GM12878 (cell line): ENCODE measurements at regions not wholly inside any gene's neighbourhood (a gene's known extent, or its start where the extent isn't known, plus 50 kb on each side); places are given as distances from the start of the nearest gene placed in this dataset.

Source experiments
- ATAC-seq: fragments of 200-7000 bp; cut with Tn5 transposase; 3 replicates; pipeline ENCODE4 v1.9.1; 2020; ENCODE audit warnings: mild to moderate bottlenecking, moderate library complexity
- BruUV-seq: library from RNA; stranded (reverse); fragments of 400-500 nt; replicated peaks from 2 replicates; lab custom pipeline; 2021; lab: Mats Ljungman, UMichigan
- CTCF ChIA-PET: fragments of 300-600 bp; sonication (Branson Sonifier 250); formaldehyde crosslinking; extraction: SDS; loops from one replicate; lab custom pipeline; 2021; ENCODE audit warnings: inconsistent platforms; lab: Yijun Ruan, JAX
- POLR2A ChIA-PET: fragments of 350-600 bp; formaldehyde crosslinking; extraction: SDS; loops from one replicate; lab custom pipeline; 2021; ENCODE audit warnings: inconsistent platforms; lab: Charles Lee
- RAD21 ChIA-PET: fragments of 300-600 bp; sonication (Branson Sonifier 250); formaldehyde crosslinking; loops from one replicate; lab custom pipeline; 2023; ENCODE audit warnings: antibody characterized with exemption; ENCODE audit not compliant: unreplicated experiment; lab: Charles Lee
- SMC1A ChIA-PET: fragments of 300-600 bp; sonication (Branson Sonifier 250); formaldehyde crosslinking; loops from one replicate; lab custom pipeline; 2023; ENCODE audit not compliant: unreplicated experiment, uncharacterized antibody; lab: Charles Lee
- DNase-seq: peaks from one replicate; pipeline ENCODE4 v3.0.0-alpha.2; 2011; ENCODE audit warnings: low read depth, low spot score
- FAIRE-seq: peaks from 3 replicates; lab custom pipeline; 2011; peaks lifted over from hg19 to GRCh38; lab: Jason Lieb, UNC
- H2AFZ ChIP-seq: 2 replicates; pipeline ENCODE4 v1.6.0; 2011; ENCODE audit warnings: low read depth, low read length, control low read depth; ENCODE audit not compliant: control insufficient read depth
- H3K27ac ChIP-seq: 2 replicates; pipeline ENCODE4 v1.5.1; 2011; ENCODE audit warnings: control low read depth; ENCODE audit not compliant: control insufficient read depth, insufficient read depth
- H3K27me3 ChIP-seq, 2 experiments: replicated peaks in 1 of 2; 2 replicates each; pipeline versions ENCODE4 v1.6.0 to v1.6.1; 2011; ENCODE audit warnings: low read length in 1 of 2; ENCODE audit not compliant: control insufficient read depth in 2 of 2, insufficient read depth in 2 of 2
- H3K36me3 ChIP-seq, 2 experiments: 2 replicates each; pipeline ENCODE4 v1.5.1; 2011; ENCODE audit warnings: low read length in 1 of 2; ENCODE audit not compliant: control insufficient read depth in 2 of 2, insufficient read depth in 2 of 2
- H3K4me1 ChIP-seq: 2 replicates; pipeline ENCODE4 v1.6.1; 2011; ENCODE audit warnings: mild to moderate bottlenecking, low read length, moderate library complexity, mixed read lengths; ENCODE audit not compliant: control insufficient read depth, insufficient read depth
- H3K4me2 ChIP-seq: 2 replicates; pipeline ENCODE4 v1.6.0; 2011; ENCODE audit warnings: control low read depth; ENCODE audit not compliant: control insufficient read depth, insufficient read depth
- H3K4me3 ChIP-seq: fragments of 200-600 bp; sonication (generic); 2 replicates; pipeline ENCODE4 v1.5.1; 2016
- H3K79me2 ChIP-seq: 2 replicates; pipeline ENCODE4 v1.6.0; 2011; ENCODE audit warnings: low read length; ENCODE audit not compliant: control insufficient read depth, insufficient read depth
- H3K9ac ChIP-seq: 2 replicates; pipeline ENCODE4 v1.8.0; 2011; ENCODE audit warnings: low read length, control low read depth, mixed read lengths; ENCODE audit not compliant: control insufficient read depth, insufficient read depth
- H3K9me3 ChIP-seq: replicated peaks from 3 replicates; pipeline ENCODE4 v1.5.1; 2011; ENCODE audit warnings: mild to moderate bottlenecking, low read length; ENCODE audit not compliant: control insufficient read depth, insufficient read depth
- H4K20me1 ChIP-seq: 2 replicates; pipeline ENCODE4 v1.6.0; 2011; ENCODE audit not compliant: control insufficient read depth, insufficient read depth
- DPF2 ChIP-seq: fragments of 450-650 bp; IDR thresholded peaks from 2 replicates; pipeline ENCODE4 v1.6.1; 2017; ENCODE audit warnings: mild to moderate bottlenecking
- ESRRA ChIP-seq: IDR thresholded peaks from 2 replicates; pipeline ENCODE4 v1.6.1; 2012; ENCODE audit warnings: mild to moderate bottlenecking, low read length, improper control_type of control experiment
- KDM1A ChIP-seq: fragments of 200-600 bp; sonication (generic); IDR thresholded peaks from 2 replicates; pipeline ENCODE4 v1.6.1; 2016; ENCODE audit warnings: borderline replicate concordance
- MTA2 ChIP-seq: fragments of 450-650 bp; IDR thresholded peaks from 2 replicates; pipeline ENCODE4 v1.6.1; 2016; ENCODE audit warnings: low read depth, mild to moderate bottlenecking, moderate library complexity
- NR2F1 ChIP-seq: fragments of 450-650 bp; conservative IDR thresholded peaks from 2 replicates; pipeline ENCODE4 v1.6.1; 2017; ENCODE audit warnings: mild to moderate bottlenecking
- NRF1 ChIP-seq: conservative IDR thresholded peaks from 2 replicates; pipeline ENCODE4 v1.6.1; 2011; ENCODE audit warnings: mild to moderate bottlenecking, low read depth, low read length, improper control_type of control experiment
- RB1 ChIP-seq: fragments of 450-650 bp; formaldehyde crosslinking; IDR thresholded peaks from 2 replicates; pipeline ENCODE4 v1.6.1; 2017; ENCODE audit warnings: mild to moderate bottlenecking, borderline replicate concordance
- SIX5 ChIP-seq: IDR thresholded peaks from 2 replicates; pipeline ENCODE4 v1.6.1; 2011; ENCODE audit warnings: mild to moderate bottlenecking, low read depth, low read length, moderate library complexity; ENCODE audit not compliant: severe bottlenecking
- TARDBP ChIP-seq: IDR thresholded peaks from 2 replicates; pipeline ENCODE4 v1.6.1; 2016; ENCODE audit warnings: borderline replicate concordance
- YY1 ChIP-seq: IDR thresholded peaks from 2 replicates; pipeline ENCODE4 v1.6.1; 2011; ENCODE audit warnings: low read depth, mild to moderate bottlenecking, low read length
- ZNF24 ChIP-seq: fragments of 450-650 bp; IDR thresholded peaks from 2 replicates; pipeline ENCODE4 v1.6.1; 2017; ENCODE audit warnings: antibody characterized with exemption, mild to moderate bottlenecking
- WGBS: methylation state at CpG from one replicate; pipeline ENCODE4 v1.1.6; 2016; ENCODE audit warnings: low lambda C conversion rate; ENCODE audit not compliant: insufficient replicate concordance, insufficient coverage; ENCODE audit errors: missing lambda C conversion rate; 5-methylcytosine and 5-hydroxymethylcytosine counted together
- in situ Hi-C: fragments of 300-500 bp; cut with MboI; formaldehyde crosslinking; loops from 9 replicates; pipeline ENCODE4 v1.14.3; 2018; ENCODE audit warnings: mixed read lengths
- intact Hi-C: fragments of 100-400 bp; cut with micrococcal nuclease; formaldehyde crosslinking; loops from one replicate; pipeline ENCODE4 v1.14.2; 2022; ENCODE audit not compliant: unreplicated experiment
- TF ChIP-seq, protein P1 (sequence below): IDR thresholded peaks from 2 replicates; pipeline ENCODE4 v1.6.1; 2011; ENCODE audit warnings: low read depth, mild to moderate bottlenecking, low read length, moderate library complexity, borderline replicate concordance; ENCODE audit errors: extremely low read depth
- TF ChIP-seq, protein P2 (sequence below): fragments of 450-650 bp; IDR thresholded peaks from 2 replicates; pipeline ENCODE4 v1.6.1; 2017; ENCODE audit warnings: low read depth, mild to moderate bottlenecking, moderate library complexity

DNA sequence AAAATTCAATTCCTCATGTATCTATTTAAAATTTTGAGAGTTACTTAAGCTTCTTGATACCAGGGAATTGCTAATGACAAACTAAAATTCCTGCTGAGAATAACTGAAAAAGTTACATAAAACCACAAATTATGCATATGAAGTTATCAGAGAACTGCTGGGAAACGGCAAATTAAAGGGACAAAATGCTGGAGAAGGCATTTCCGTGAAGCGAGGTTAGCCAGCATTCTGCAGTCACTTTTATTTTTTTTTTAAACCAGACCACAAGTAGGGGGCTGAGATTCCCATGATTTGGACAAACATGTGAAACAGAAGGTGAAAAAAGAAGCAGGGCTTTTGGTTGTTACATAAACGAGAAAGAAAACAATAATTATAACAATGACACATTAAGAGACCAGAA, 737.6 kb upstream of the CHRM3 start (continued):
- TF ChIP-seq, protein P1, sequence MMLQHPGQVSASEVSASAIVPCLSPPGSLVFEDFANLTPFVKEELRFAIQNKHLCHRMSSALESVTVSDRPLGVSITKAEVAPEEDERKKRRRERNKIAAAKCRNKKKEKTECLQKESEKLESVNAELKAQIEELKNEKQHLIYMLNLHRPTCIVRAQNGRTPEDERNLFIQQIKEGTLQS: no peak
- TF ChIP-seq ESRRA (no peak), TARDBP (no peak), YY1 (no peak), ZNF24 (no peak)

DNA sequence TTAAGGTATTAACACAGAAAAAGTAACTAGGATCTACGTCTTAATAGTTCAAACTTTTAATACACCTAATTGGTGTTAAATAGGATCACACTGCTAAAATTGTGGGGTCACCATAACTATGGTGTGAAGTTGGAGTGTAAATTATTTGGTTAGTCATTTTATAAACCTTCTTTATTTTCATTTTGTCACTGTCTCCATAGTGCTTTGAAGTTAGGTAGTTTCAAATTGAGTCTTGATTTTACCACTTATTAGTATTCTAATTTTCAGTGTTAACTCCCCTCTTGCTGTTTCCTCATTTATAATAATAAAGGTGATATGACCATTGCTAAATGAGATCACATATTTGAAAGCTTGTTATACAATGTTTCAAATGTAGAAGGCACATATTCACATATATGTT, 738.1 kb upstream of the CHRM3 start:
- H3K4me1 ChIP-seq: no peaks in the 10 kb centered on the region
- RAD21 ChIA-PET: interaction anchor here (1.2 kb wide), 1 partner anchor 42 kb away, joined by 3 read pairs; no protein-coding TSS in a partner anchor
- no TSS peak for BruUV-seq
- no peaks in the 10 kb centered on the region for H4K20me1 ChIP-seq
- no peak overlapping the region for H3K27ac ChIP-seq
- CTCF ChIA-PET: interaction anchor here (0.8 to 1.1 kb wide), 2 partner anchors 9 to 56 kb away, joined by 3 read pairs; no protein-coding TSS in a partner anchor
- H3K9me3 ChIP-seq: no peaks in the 10 kb centered on the region
- no peak overlapping the region for H3K9ac ChIP-seq
- POLR2A ChIA-PET: no interaction called here
- no peak overlapping the region for H2AFZ ChIP-seq
- intact Hi-C loops (no loop called here), in situ Hi-C loops (no loop called here)
- peak; percentile 84 for ATAC-seq
- no peaks in the 10 kb centered on the region for H3K27me3 ChIP-seq
- DNase-seq: no peak
- SMC1A ChIA-PET: interaction anchor here (0.7 to 1.4 kb wide), 2 partner anchors 32 to 1470 kb away, joined by 3 read pairs; no protein-coding TSS in a partner anchor
- 0 out of 2 replicates have a peak, but pooled peaks have one; percentile 27 for TF ChIP-seq DPF2
- no peak for TF ChIP-seq SIX5
- TF ChIP-seq MTA2: peak; percentile 87
- no peak for TF ChIP-seq KDM1A
- TF ChIP-seq RB1: no peak
- 0 out of 2 replicates have a peak, but pooled peaks have one; percentile 36 for TF ChIP-seq NR2F1
- TF ChIP-seq NRF1: no peak
- TF ChIP-seq, protein P2, sequence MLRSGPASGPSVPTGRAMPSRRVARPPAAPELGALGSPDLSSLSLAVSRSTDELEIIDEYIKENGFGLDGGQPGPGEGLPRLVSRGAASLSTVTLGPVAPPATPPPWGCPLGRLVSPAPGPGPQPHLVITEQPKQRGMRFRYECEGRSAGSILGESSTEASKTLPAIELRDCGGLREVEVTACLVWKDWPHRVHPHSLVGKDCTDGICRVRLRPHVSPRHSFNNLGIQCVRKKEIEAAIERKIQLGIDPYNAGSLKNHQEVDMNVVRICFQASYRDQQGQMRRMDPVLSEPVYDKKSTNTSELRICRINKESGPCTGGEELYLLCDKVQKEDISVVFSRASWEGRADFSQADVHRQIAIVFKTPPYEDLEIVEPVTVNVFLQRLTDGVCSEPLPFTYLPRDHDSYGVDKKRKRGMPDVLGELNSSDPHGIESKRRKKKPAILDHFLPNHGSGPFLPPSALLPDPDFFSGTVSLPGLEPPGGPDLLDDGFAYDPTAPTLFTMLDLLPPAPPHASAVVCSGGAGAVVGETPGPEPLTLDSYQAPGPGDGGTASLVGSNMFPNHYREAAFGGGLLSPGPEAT: 0 out of 2 replicates have a peak, but pooled peaks have one; percentile 17
- H3K36me3 ChIP-seq: no peaks in the 10 kb centered on the region
- no peaks in the 10 kb centered on the region for H3K79me2 ChIP-seq
- WGBS: 21% methylated on average over 1 of the region's 1 CpG
- H3K4me2 ChIP-seq: no peak overlapping the region
- FAIRE-seq: no peak
- no peak overlapping the region for H3K4me3 ChIP-seq
